Transverse colon (tissue), 4 donors: ENCODE measurements at regions not wholly inside any gene's neighbourhood (a gene's known extent, or its start where the extent isn't known, plus 50 kb on each side); places are given as distances from the start of the nearest gene placed in this dataset.

Source experiments
- DNase-seq: peaks from one replicate; pipeline ENCODE4 v3.0.0-alpha.2; 2019
- H3K27ac ChIP-seq, 4 donors: fragments of 200-600 bp; sonication (generic); 2 replicates each; pipeline ENCODE4 v1.5.1; 2016 to 2018; ENCODE audit warnings: inconsistent platforms in 4 of 4
- H3K27me3 ChIP-seq: fragments of 200-600 bp; sonication (generic); 2 replicates; pipeline ENCODE4 v1.5.1; 2017; ENCODE audit warnings: inconsistent platforms
- H3K36me3 ChIP-seq, 4 donors: fragments of 200-600 bp; sonication (generic); 2 replicates each; pipeline ENCODE4 v1.5.1; 2017 to 2019; ENCODE audit warnings: inconsistent platforms in 4 of 4
- H3K4me1 ChIP-seq, 4 donors: fragments of 200-600 bp; sonication (generic); 2 replicates each; pipeline ENCODE4 v1.5.1; 2017 to 2020; ENCODE audit warnings: inconsistent platforms in 4 of 4
- H3K4me3 ChIP-seq, 4 donors: fragments of 200-600 bp; sonication (generic); 1 replicate in 1 of 4; 2 replicates in 3 of 4; pipeline versions ENCODE4 v1.5.1 to v1.6.1; 2017 to 2019; ENCODE audit warnings: inconsistent platforms in 4 of 4
- H3K9me3 ChIP-seq, 2 donors: fragments of 200-600 bp; sonication (generic); 2 replicates each; pipeline ENCODE4 v1.5.1; 2017 to 2019; ENCODE audit warnings: inconsistent platforms in 2 of 2
- CTCF ChIP-seq, 5 experiments: fragments of 200-600 bp in 3 of 5; fragments of 450-650 bp in 2 of 5; sonication (generic) in 3 of 5; IDR thresholded peaks; 1 replicate in 2 of 5; 2 replicates in 3 of 5; pipeline ENCODE4 v1.5.1; 2016 to 2017; ENCODE audit warnings: antibody characterized with exemption in 5 of 5, inconsistent platforms in 3 of 5, mild to moderate bottlenecking in 2 of 5, moderate library complexity in 1 of 5
- EP300 ChIP-seq: sonication (generic); formaldehyde crosslinking; IDR thresholded peaks from one replicate; pipeline ENCODE4 v1.6.1; 2017; ENCODE audit warnings: antibody characterized with exemption, low read depth
- POLR2A ChIP-seq: fragments of 450-650 bp; IDR thresholded peaks from one replicate; pipeline ENCODE4 v1.6.1; 2016; ENCODE audit warnings: antibody characterized with exemption, mild to moderate bottlenecking, moderate library complexity
- POLR2AphosphoS5 ChIP-seq, 3 donors: sonication (generic); formaldehyde crosslinking; IDR thresholded peaks; one replicate each; pipeline ENCODE4 v1.6.1; 2016; ENCODE audit warnings: antibody characterized with exemption in 3 of 3
- WGBS, 2 donors: methylation state at CpG; one replicate each; pipeline ENCODE4 v1.1.5; 2018; ENCODE audit warnings: low coverage in 1 of 2; 5-methylcytosine and 5-hydroxymethylcytosine counted together
- in situ Hi-C, 4 donors: fragments of 200-750 bp; cut with MboI; loops; one replicate each; pipeline versions ENCODE4 v1.15.0 to v1.15.1; 2017; ENCODE audit warnings: low sequenced_read_pairs in 3 of 4, low pct_ligation_motif_present in 1 of 4, low pct_unique_long_range_greater_than_20kb in 1 of 4
- intact Hi-C: fragments of 100-400 bp; cut with DNase I; formaldehyde crosslinking; loops from one replicate; pipeline ENCODE4 v1.15.1; 2023; ENCODE audit warnings: low total_unique reads

GRCh38 chr9:13728131-13728530 is 448.6 kb upstream of the MPDZ start:
- H3K36me3 ChIP-seq: no peaks in the 10 kb centered on the region
- H3K27me3 ChIP-seq: no peaks in the 10 kb centered on the region
- DNase-seq: no peak
- H3K4me3 ChIP-seq: no peak overlapping the region
- no peak overlapping the region for H3K27ac ChIP-seq
- in situ Hi-C loops (no loop called here), intact Hi-C loops (no loop called here)
- no peaks in the 10 kb centered on the region for H3K9me3 ChIP-seq
- no peak for TF ChIP-seq CTCF (IDR thresholded peaks at IDR 0.05)
- no peak for TF ChIP-seq POLR2AphosphoS5 (IDR thresholded peaks at IDR 0.05)
- TF ChIP-seq POLR2A: no peak
- TF ChIP-seq EP300: no peak
- H3K4me1 ChIP-seq: no peaks in the 10 kb centered on the region
- WGBS, 2 donors: 37 to 64% methylated on average over 2 of the region's 2 CpGs

GRCh38 chr9:13726746-13727145 is 447.3 kb upstream of the MPDZ start:
- 57 to 68% methylated on average over 2 of the region's 2 CpGs for WGBS, 2 donors

GRCh38 chr9:13725516-13725915 is 446.0 kb upstream of the MPDZ start:
- intact Hi-C loops: no loop called here
- Histone ChIP-seq H3K9me3 (no peaks in the 10 kb centered on the region), H3K4me3 (no peak overlapping the region), H3K4me1 (no peaks in the 10 kb centered on the region), H3K36me3 (no peaks in the 10 kb centered on the region), H3K27me3 (no peaks in the 10 kb centered on the region), H3K27ac (no peak overlapping the region)
- in situ Hi-C loops: no loop called here
- TF ChIP-seq POLR2A (no peak), CTCF (IDR thresholded peaks at IDR 0.05) (no peak), EP300 (no peak), POLR2AphosphoS5 (IDR thresholded peaks at IDR 0.05) (no peak)
- DNase-seq: no peak
- 87 to 88% methylated on average over 2 of the region's 2 CpGs for WGBS, 2 donors

More at GRCh38 chr9:13726746-13727145, 447.3 kb upstream of the MPDZ start:
- intact Hi-C loops: no loop called here
- in situ Hi-C loops: no loop called here
- no peaks in the 10 kb centered on the region for H3K36me3 ChIP-seq
- no peak for DNase-seq
- no peak overlapping the region for H3K27ac ChIP-seq
- TF ChIP-seq CTCF (IDR thresholded peaks at IDR 0.05): no peak
- TF ChIP-seq POLR2AphosphoS5 (IDR thresholded peaks at IDR 0.05): no peak
- no peak for TF ChIP-seq POLR2A
- TF ChIP-seq EP300: no peak
- no peaks in the 10 kb centered on the region for H3K4me1 ChIP-seq
- H3K27me3 ChIP-seq: no peaks in the 10 kb centered on the region
- H3K4me3 ChIP-seq: no peak overlapping the region
- no peaks in the 10 kb centered on the region for H3K9me3 ChIP-seq

- no peak overlapping the region for H3K4me3 ChIP-seq
- H3K27me3 ChIP-seq: no peaks in the 10 kb centered on the region
- H3K9me3 ChIP-seq: no peaks in the 10 kb centered on the region
- no peaks in the 10 kb centered on the region for H3K36me3 ChIP-seq
- no peaks in the 10 kb centered on the region for H3K4me1 ChIP-seq
- in situ Hi-C loops: no loop called here
- TF ChIP-seq CTCF (IDR thresholded peaks at IDR 0.05): no peak
- TF ChIP-seq EP300: no peak
- no peak for DNase-seq
- no peak overlapping the region for H3K27ac ChIP-seq
- WGBS, 2 donors: 65 to 82% methylated on average over 1 of the region's 1 CpG
- intact Hi-C loops: no loop called here
Observed at GRCh38 chr9:13721481-13722235, 442.2 kb upstream of the MPDZ start.
